HK-2 (cell line): ENCODE measurements at regions not wholly inside any gene's neighbourhood (a gene's known extent, or its start where the extent isn't known, plus 50 kb on each side); places are given as distances from the start of the nearest gene placed in this dataset.

Experiments
- DNase-seq: peaks from one replicate; pipeline ENCODE4 v3.0.0-alpha.2; 2018; ENCODE audit not compliant: unreplicated experiment

- DNase-seq, result no peak
Observed at GRCh38 chr13:80235967-80236302, 105.0 kb downstream of the SPRY2 start.

GRCh38 chr13:80235166-80235966 is 105.6 kb downstream of the SPRY2 start:
- no peak for DNase-seq

- DNase-seq, result no peak
Observed at GRCh38 chr13:80227645-80228044, 113.3 kb downstream of the SPRY2 start.

- no peak for DNase-seq
Observed at GRCh38 chr13:80226645-80227044, 114.3 kb downstream of the SPRY2 start.

- no peak for DNase-seq
Observed at GRCh38 chr13:80224468-80224867, 116.5 kb downstream of the SPRY2 start.

GRCh38 chr13:80217614-80218456 is 123.1 kb downstream of the SPRY2 start:
- DNase-seq, result no peak

GRCh38 chr13:80215368-80215767 is 125.6 kb downstream of the SPRY2 start:
- no peak for DNase-seq

GRCh38 chr13:80214521-80214991 is 126.4 kb downstream of the SPRY2 start:
- no peak for DNase-seq

- no peak for DNase-seq
Observed at GRCh38 chr13:80214050-80214449, 126.9 kb downstream of the SPRY2 start.

GRCh38 chr13:80213201-80213600 is 127.7 kb downstream of the SPRY2 start:
- no peak for DNase-seq

GRCh38 chr13:80211566-80211965 is 129.4 kb downstream of the SPRY2 start:
- DNase-seq, result no peak

- no peak for DNase-seq
Observed at GRCh38 chr13:80204642-80205041, 136.3 kb downstream of the SPRY2 start.

GRCh38 chr13:80203496-80203895 is 137.4 kb downstream of the SPRY2 start:
- no peak for DNase-seq

- DNase-seq, result no peak
Observed at GRCh38 chr13:80201694-80202468, 139.0 kb downstream of the SPRY2 start.

- DNase-seq, result no peak
Observed at GRCh38 chr13:80199585-80200292, 141.2 kb downstream of the SPRY2 start.

GRCh38 chr13:80199067-80199466 is 141.9 kb downstream of the SPRY2 start:
- no peak for DNase-seq

GRCh38 chr13:80196756-80197155 is 144.2 kb downstream of the SPRY2 start:
- no peak for DNase-seq

- no peak for DNase-seq
Observed at GRCh38 chr13:80195649-80196048, 145.3 kb downstream of the SPRY2 start.

- no peak for DNase-seq
Observed at GRCh38 chr13:80189889-80190597, 150.9 kb downstream of the SPRY2 start.

- no peak for DNase-seq
Observed at GRCh38 chr13:80180740-80181355, 160.1 kb downstream of the SPRY2 start.
